ENCODE measurements at regions not wholly inside any gene's neighbourhood (a gene's known extent, or its start where the extent isn't known, plus 50 kb on each side); places are given as distances from the start of the nearest gene placed in this dataset.

GRCh38 chr5:40073927-40074326, 605.8 kb upstream of the PTGER4 start:
- TF ChIP-seq CTCF (IDR thresholded peaks at IDR 0.05; ENCODE audit: low read length) (no peak), EZH2 (optimal IDR thresholded peaks at IDR 0.05; ENCODE audit: low read depth, low read length) (no peak)

Measured in MM.1S (cell line).